ENCODE measurements at regions not wholly inside any gene's neighbourhood (a gene's known extent, or its start where the extent isn't known, plus 50 kb on each side); places are given as distances from the start of the nearest gene placed in this dataset.

DNA sequence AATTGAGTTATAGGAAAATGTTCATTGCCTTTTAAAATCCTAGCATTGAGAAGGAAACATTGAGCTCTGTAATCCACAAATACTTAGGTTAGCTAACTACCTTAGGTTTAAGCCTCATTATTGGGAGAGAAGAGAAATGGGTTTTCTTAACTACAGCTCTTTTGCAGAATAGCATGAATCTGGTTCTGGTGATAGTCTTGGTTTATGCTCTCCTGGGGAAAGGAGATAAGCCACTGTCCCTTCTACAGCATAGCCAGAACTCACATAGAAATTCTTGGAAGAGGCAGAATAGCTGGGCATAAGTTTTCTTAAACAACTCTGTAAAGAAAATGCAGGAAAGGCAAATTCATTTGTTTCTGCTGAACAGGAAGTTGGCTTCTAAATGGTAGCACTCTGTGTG lies 378.6 kb upstream of the CHRM2 start:
- TF ChIP-seq TAF1 (IDR thresholded peaks at IDR 0.05; ENCODE audit: low read depth, low read length) (no peak), POLR2A (IDR thresholded peaks at IDR 0.05; ENCODE audit: control extremely low read depth in 1 of 2, low read depth in 2 of 2, low read length in 2 of 2) (no peak), SP1 (IDR thresholded peaks at IDR 0.05; ENCODE audit: low read depth, low read length) (no peak), GTF2F1 (IDR thresholded peaks at IDR 0.05; ENCODE audit: borderline replicate concordance, low read depth, low read length) (no peak), CREB1 (IDR thresholded peaks at IDR 0.05) (no peak), SIN3A (conservative IDR thresholded peaks at IDR 0.05 in 1 of 2, IDR thresholded peaks at IDR 0.05 in 1 of 2; ENCODE audit: low read depth in 1 of 2, low read length in 2 of 2) (no peak), ASH2L (IDR thresholded peaks at IDR 0.05; ENCODE audit: low read length) (no peak), RAD21 (IDR thresholded peaks at IDR 0.05 in 1 of 2, conservative IDR thresholded peaks at IDR 0.05 in 1 of 2; ENCODE audit: low read depth in 2 of 2, low read length in 2 of 2) (no peak)
- TF ChIP-seq, protein P1, sequence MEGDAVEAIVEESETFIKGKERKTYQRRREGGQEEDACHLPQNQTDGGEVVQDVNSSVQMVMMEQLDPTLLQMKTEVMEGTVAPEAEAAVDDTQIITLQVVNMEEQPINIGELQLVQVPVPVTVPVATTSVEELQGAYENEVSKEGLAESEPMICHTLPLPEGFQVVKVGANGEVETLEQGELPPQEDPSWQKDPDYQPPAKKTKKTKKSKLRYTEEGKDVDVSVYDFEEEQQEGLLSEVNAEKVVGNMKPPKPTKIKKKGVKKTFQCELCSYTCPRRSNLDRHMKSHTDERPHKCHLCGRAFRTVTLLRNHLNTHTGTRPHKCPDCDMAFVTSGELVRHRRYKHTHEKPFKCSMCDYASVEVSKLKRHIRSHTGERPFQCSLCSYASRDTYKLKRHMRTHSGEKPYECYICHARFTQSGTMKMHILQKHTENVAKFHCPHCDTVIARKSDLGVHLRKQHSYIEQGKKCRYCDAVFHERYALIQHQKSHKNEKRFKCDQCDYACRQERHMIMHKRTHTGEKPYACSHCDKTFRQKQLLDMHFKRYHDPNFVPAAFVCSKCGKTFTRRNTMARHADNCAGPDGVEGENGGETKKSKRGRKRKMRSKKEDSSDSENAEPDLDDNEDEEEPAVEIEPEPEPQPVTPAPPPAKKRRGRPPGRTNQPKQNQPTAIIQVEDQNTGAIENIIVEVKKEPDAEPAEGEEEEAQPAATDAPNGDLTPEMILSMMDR (IDR thresholded peaks at IDR 0.05; ENCODE audit: control extremely low read depth in 1 of 3, insufficient read depth in 1 of 3, low read depth in 1 of 3, low read length in 3 of 3): no peak
